ENCODE measurements at regions not wholly inside any gene's neighbourhood (a gene's known extent, or its start where the extent isn't known, plus 50 kb on each side); places are given as distances from the start of the nearest gene placed in this dataset.

DNA sequence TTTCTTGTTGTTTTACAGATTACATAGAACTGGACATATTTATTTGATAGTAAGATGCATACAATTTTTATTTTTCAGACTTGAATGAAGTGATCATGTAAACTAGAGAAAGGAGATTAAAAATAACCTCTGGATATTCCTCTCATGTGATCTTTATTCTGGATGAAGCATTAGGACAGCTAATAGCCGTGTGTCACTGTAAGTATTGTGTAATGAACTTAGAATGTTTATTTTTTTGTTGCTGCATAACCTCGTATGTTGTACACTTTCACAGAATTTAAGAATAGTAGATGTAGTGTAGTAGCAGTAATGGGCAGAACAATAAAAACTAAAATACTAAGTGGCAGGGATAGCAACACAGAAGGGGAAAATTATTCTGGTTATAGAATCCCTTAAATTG is 2094.5 kb upstream of the TENM3 start:
- no peak for DNase-seq (ENCODE audit: low read depth)

- DNase-seq (ENCODE audit: low read depth) = no peak
These were observed 2092.4 kb upstream of the TENM3 start for GRCh38 chr4:180150818-180151217.

- no peak for DNase-seq (ENCODE audit: low read depth)
These were observed 2090.4 kb upstream of the TENM3 start for GRCh38 chr4:180152831-180153230.

DNA sequence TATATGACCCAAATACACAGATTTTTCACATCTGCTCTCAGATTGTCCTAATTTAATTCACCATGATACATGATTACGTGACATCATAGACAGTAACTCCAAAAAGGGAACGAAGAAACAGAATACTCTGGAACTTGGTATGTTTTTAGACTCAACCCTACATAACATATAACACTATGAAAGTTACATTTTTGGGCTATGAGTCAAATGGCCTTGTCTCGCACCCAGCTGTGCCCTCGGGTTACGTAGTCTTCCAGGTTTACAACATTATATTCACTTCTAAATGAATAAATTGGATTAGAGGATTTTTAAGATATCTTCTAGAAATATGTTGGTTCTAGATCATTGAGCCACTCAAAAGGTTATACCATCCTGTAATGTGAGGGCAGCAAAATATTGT is 2089.6 kb upstream of the TENM3 start:
- no peak for DNase-seq (ENCODE audit: low read depth)

DNA sequence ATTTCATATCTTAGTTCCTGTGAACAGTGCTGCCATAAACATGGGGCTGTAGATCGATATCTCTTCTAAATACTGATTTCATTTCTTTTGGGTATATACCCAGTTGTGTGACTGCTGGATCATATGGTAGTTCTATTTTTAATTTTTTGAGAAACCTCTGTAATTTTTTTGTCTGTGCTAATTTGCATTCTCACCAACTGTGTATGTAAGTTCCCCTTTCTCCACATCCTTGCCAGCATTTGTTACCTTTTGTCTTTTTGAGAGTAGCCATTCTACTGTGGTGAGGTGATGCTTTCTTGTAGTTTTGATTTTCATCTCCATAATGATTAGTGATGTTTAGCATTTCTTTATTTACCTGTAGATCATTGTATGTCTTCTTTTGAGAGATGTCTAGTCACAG is 2086.5 kb upstream of the TENM3 start:
- DNase-seq (ENCODE audit: low read depth) = no peak

DNA sequence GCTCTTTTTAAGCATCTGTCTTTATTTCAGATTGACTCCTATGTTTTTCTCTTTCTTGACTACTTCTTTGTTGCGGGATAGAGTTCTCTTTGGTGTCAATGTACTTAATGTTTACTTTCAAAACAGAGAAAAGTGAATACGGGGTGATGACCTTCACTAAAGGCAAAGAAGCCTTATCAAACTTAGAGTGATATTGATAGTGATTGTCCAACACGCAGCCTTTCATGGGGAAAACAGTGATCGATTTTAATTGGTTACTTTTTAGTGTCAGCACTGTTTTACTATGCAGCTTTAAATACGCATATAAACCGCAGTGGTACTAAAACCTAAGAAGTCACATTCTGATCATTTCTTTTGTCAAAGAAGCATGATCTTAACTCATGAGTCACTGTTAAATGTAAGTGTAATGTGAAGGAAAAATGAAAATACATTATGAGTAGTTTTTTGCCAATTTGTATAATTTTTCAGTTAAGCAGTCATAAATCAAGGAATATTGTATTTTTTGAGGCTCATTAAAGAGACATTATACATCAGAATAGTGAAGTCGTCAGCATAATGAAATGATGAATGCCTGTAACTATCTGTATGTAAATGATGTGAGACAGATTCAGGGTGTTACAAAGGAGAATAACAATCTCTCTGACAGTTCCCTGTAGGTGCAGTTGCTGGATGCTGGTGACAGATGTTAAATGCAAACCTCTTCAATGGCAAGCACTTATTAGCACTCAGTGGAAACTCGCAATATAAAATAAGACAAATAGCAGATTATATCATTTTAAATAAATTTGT is 2082.8 kb upstream of the TENM3 start:
- no peak for DNase-seq (ENCODE audit: low read depth)

DNA sequence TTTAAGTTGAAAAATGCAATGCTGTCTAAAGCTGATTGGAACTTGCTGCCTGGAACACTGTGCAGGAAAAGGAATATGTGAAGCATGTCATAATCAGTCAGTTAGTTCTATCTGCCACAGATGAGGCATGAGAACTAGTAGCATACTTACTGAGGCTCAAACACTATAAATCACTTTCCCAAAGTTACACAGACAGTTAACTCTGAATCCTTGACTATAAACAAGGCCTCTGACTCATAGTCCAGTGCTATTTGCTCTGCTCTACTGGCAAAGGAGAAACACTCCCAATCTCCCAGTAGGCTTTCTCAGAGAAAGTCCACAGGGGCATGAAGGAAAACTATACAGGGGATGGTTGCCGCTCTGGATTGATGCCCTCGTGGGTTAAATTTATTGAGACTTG is 2078.4 kb upstream of the TENM3 start:
- no peak for DNase-seq (ENCODE audit: low read depth)

DNA sequence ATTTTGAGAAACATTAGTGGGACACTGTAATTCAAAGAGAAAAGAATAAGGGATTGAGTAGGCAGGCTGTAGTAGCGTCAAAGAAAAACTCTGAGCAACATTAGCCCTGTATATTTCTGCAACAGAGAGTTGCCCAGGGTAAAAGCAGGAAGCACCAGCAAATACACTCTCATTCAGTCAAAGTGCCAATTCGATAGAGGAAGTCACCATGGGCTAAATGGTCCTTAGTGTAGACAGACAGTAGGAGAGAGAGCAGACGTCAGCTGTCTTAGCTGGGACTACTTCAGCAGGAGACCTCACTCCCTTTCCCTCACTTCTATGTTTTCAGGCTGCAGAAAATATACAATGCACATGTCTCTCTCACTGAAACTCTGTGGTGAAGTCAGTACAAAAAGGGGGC is 2073.8 kb upstream of the TENM3 start:
- no peak for DNase-seq (ENCODE audit: low read depth)

- DNase-seq (ENCODE audit: low read depth) = no peak
These were observed 2073.2 kb upstream of the TENM3 start for GRCh38 chr4:180169966-180170365.

GRCh38 chr4:180179146-180179545 is 2064.1 kb upstream of the TENM3 start:
- DNase-seq (ENCODE audit: low read depth) = no peak

DNA sequence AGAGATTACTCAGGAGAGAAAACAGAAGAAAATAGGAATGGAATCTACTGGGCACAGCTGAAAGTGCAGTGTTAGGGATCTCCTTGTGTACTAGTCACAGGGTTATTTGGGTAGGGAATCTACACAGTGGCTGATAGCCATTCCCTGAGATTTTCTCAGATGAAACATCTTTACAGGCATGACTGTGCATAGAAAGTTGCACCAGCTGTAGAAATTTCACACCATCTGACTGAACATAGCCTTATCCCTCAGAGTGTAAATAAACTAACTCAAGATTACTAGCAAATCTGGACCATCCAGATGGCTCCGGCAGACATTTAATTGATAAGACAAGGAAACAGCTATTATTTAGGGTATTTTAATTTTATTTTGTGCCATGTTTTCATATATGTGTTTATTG is 2053.5 kb upstream of the TENM3 start:
- DNase-seq (ENCODE audit: low read depth) = no peak

- DNase-seq (ENCODE audit: low read depth) = no peak
These were observed 2052.8 kb upstream of the TENM3 start for GRCh38 chr4:180190382-180190781.

GRCh38 chr4:180197471-180197870 is 2045.7 kb upstream of the TENM3 start:
- DNase-seq (ENCODE audit: low read depth) = no peak

DNA sequence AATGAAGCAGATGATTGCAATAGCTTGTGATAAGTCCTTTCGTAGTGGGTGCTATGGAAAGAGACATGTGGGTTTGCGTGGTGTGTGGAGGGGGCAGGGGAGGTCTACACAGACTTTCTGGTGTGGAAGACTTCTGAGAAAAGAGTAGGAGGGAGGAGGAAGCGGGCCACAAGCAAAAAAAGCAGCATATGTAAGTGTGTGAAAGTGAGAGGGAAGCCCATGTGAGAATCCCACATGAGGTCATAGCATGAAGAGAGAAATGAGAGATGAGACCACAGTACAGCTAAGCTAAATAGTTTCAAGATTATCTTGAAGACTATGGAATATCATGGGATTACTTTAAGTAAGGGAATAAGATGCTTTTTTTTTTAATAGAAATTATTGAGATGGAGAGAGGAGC is 2039.9 kb upstream of the TENM3 start:
- no peak for DNase-seq (ENCODE audit: low read depth)

- DNase-seq (ENCODE audit: low read depth) = no peak
These were observed 2037.9 kb upstream of the TENM3 start for GRCh38 chr4:180205276-180205675.

DNA sequence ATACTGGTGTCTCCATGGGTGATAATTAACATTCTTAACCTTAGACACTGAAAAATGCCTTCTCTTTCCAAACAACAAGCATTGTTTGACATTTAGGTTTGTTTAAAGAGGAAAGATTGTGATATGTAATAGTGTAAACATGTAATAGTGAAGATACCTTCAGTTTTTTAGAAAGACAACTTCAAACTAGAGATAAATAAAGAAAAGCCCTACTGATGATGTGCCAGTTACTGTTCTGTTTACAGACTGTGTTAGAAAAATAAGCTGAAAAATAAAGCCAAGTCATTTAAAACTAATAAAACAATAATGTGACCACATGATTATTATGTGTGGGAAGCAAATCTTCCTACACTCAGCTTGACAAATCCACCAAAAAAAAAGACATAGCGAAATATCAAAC is 2035.3 kb upstream of the TENM3 start:
- no peak for DNase-seq (ENCODE audit: low read depth)

DNA sequence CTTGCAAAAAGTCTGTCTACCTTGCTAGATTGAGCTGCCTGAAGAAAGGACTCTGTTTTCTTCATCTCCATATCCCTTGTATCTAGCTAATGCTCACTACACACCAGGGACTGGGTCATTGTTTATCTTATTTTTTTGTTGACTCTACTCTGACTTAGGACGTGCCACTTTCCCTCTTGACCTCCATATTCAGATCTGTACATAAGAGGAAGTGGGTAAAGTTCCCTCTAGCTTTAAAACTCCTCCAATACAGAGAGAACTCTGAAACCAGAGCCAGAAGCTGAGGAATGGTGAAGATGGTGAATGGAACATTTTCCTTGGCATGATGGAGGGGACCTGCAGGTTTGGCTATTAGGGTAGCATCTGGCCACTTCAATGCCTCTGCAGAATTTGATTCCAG is 2026.1 kb upstream of the TENM3 start:
- DNase-seq (ENCODE audit: low read depth) = no peak

DNA sequence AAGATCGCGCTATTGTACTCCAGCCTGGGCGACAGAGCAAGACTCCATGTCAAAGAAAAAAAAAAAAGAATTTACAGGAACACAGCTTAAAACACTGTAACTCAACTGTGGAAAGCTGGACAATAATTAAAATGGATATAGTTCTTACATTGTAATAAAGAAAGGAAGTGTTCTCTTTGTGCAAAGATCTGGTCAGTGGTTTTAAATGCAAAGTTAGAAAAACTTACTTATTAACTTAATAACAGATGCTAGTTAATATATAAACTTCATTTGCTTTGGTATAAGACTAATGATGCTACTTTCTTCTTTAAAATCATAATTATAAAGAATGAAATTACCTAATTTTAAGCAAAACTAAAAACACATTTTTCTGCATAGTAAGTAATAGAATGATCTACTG is 2024.1 kb upstream of the TENM3 start:
- DNase-seq (ENCODE audit: low read depth) = no peak

- no peak for DNase-seq (ENCODE audit: low read depth)
These were observed 2017.2 kb upstream of the TENM3 start for GRCh38 chr4:180225977-180226376.

DNA sequence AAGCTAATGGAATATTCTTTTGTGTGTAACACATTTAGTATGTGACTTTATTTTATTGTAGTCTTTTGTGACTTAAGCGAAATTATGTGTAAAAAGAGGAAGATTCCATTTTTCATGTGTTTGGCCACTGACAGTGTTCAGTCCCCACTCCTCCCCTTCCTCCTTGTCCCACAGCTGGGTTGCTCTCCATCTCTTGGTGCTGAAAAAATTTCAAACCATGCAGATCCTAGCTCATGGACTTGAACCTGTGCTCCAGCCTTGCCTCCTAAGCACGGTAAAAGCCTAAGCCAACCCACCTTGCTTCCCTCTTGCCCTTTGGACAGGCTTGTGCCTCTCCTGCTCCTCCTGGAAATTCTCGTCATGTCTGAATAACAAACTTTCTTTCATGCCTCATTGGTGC is 2008.5 kb upstream of the TENM3 start:
- DNase-seq (ENCODE audit: low read depth) = no peak

DNA sequence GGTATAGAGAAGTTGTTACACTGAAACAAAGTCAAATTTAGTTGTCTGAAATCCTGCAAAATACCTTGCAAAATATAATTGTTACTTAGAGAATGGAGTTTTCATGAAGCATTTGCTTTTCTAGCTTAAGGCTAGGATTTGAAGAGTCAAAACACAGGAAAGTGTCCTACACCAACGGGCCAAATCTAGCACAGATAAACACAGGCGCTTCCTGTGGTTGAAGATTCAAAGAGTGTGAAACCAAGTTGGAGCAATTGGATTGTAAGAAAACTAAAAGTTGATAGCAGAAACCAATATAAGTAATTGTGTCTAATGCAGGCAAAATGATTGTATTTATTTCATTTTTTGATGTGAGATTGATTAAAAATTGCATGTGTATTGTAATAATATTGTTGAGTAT is 2002.5 kb upstream of the TENM3 start:
- no peak for DNase-seq (ENCODE audit: low read depth)

DNA sequence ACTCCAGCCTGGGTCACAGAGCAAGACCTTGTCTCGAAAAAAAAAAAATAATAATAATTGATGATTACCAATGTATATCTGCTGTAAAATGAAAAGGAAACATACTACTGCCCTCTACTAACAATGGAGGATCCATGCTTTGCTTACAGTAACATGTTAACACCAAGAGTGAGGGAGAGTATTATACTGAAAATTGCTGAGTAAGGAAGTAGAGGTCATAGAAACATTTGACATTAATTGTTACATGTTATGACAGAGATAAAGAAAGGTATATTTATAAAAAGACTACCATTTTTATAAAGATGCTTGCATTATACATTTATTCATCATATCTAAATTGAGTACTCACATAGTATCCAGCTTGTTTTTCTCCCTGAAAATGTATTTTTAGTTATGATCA is 1989.8 kb upstream of the TENM3 start:
- no peak for DNase-seq (ENCODE audit: low read depth)

DNA sequence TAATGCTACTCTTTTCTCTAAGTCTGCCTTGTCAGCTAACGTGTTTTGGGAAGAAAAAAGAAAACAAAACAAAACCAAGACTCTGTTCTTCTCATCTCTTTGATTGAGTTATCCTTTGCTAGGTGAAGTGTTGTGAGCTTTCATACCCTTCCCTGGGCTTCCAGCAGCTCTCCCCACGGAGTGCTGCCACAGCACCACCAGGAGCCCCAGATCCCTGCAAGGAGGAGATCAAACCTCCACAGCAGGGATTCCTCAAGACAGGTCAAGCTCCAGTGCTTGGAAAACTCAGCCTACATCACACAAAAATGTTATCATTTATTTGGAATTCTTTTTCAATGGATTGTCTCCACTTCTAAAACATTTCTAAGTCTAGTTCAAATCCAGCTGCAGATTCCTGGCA is 1981.9 kb upstream of the TENM3 start:
- DNase-seq (ENCODE audit: low read depth) = no peak

GRCh38 chr4:180280076-180280475 is 1963.1 kb upstream of the TENM3 start:
- DNase-seq (ENCODE audit: low read depth) = no peak
